OCI-LY1 (cell line): ENCODE measurements at regions not wholly inside any gene's neighbourhood (a gene's known extent, or its start where the extent isn't known, plus 50 kb on each side); places are given as distances from the start of the nearest gene placed in this dataset.

Experiments used
- H2AFZ ChIP-seq: fragments of 200-600 bp; sonication (generic), shearing (Covaris generic); 2 replicates; pipeline ENCODE4 v1.6.0; 2014; ENCODE audit warnings: antibody characterized with exemption, mild to moderate bottlenecking, low read length
- H3F3A ChIP-seq: fragments of 200-600 bp; sonication (generic), shearing (Covaris generic); 2 replicates; pipeline ENCODE4 v1.6.0; 2014; ENCODE audit warnings: mild to moderate bottlenecking, antibody characterized with exemption, low read length, moderate library complexity; ENCODE audit not compliant: insufficient read depth
- H3K27ac ChIP-seq: fragments of 200-600 bp; sonication (generic); 2 replicates; pipeline ENCODE4 v1.5.1; 2014; ENCODE audit warnings: low read length, mixed run types, mild to moderate bottlenecking, low read depth; ENCODE audit not compliant: poor library complexity, severe bottlenecking
- H3K27me3 ChIP-seq: fragments of 200-600 bp; sonication (generic); 2 replicates; pipeline ENCODE4 v1.6.0; 2014; ENCODE audit warnings: antibody characterized with exemption, mild to moderate bottlenecking, low read length, moderate library complexity; ENCODE audit not compliant: insufficient read depth
- H3K36me3 ChIP-seq: fragments of 200-600 bp; sonication (generic); 2 replicates; pipeline ENCODE4 v1.6.1; 2014; ENCODE audit warnings: mild to moderate bottlenecking, antibody characterized with exemption, low read length, moderate library complexity, mixed read lengths; ENCODE audit not compliant: insufficient read depth
- H3K4me1 ChIP-seq: fragments of 200-600 bp; sonication (generic); 2 replicates; pipeline ENCODE4 v1.5.1; 2014; ENCODE audit warnings: mild to moderate bottlenecking, low read length, moderate library complexity; ENCODE audit not compliant: insufficient read depth, severe bottlenecking
- H3K4me2 ChIP-seq: fragments of 200-600 bp; sonication (generic), shearing (Covaris generic); 2 replicates; pipeline ENCODE4 v1.6.1; 2014; ENCODE audit warnings: low read length
- H3K4me3 ChIP-seq: fragments of 200-600 bp; sonication (generic); 2 replicates; pipeline ENCODE4 v1.5.1; 2014; ENCODE audit warnings: low read length, low read depth, mild to moderate bottlenecking, mixed read lengths; ENCODE audit not compliant: poor library complexity, severe bottlenecking
- H3K79me2 ChIP-seq: fragments of 200-600 bp; shearing (Covaris generic); 2 replicates; pipeline ENCODE4 v1.6.1; 2016; ENCODE audit warnings: mixed run types, low read length, mixed read lengths; ENCODE audit not compliant: insufficient read depth
- H3K9ac ChIP-seq: fragments of 200-600 bp; sonication (generic), shearing (Covaris generic); 2 replicates; pipeline ENCODE4 v1.6.1; 2014; ENCODE audit warnings: mild to moderate bottlenecking, low read length, mixed read lengths
- H3K9me2 ChIP-seq: fragments of 200-600 bp; sonication (generic), shearing (Covaris generic); 2 replicates; pipeline ENCODE4 v1.6.1; 2014; ENCODE audit warnings: low read depth, mild to moderate bottlenecking, low read length, mixed read lengths
- H3K9me3 ChIP-seq: fragments of 200-600 bp; shearing (Covaris generic); 2 replicates; pipeline ENCODE4 v1.6.1; 2014; ENCODE audit warnings: low read length, mixed read lengths
- H4K20me1 ChIP-seq: fragments of 200-600 bp; sonication (generic), shearing (Covaris generic); 2 replicates; pipeline ENCODE4 v1.6.0; 2016; ENCODE audit warnings: mild to moderate bottlenecking, low read length; ENCODE audit not compliant: insufficient read depth
- CTCF ChIP-seq: fragments of 200-600 bp; sonication (generic), shearing (Covaris generic); IDR thresholded peaks from 2 replicates; pipeline ENCODE4 v1.5.1; 2017; ENCODE audit warnings: mild to moderate bottlenecking, antibody characterized with exemption, low read length, moderate library complexity, mixed read lengths
- EZH2 ChIP-seq: fragments of 200-600 bp; sonication (generic), shearing (Covaris generic); IDR thresholded peaks from 2 replicates; pipeline ENCODE4 v1.8.0; 2017; ENCODE audit warnings: borderline replicate concordance, mixed run types, mild to moderate bottlenecking, antibody characterized with exemption, low read length, moderate library complexity, mixed read lengths

- no peaks in the 10 kb centered on the region for H4K20me1 ChIP-seq
- no peaks in the 10 kb centered on the region for H3K79me2 ChIP-seq
- H3K4me3 ChIP-seq: no peak overlapping the region
- H3K9ac ChIP-seq: no peak overlapping the region
- TF ChIP-seq CTCF (no peak), EZH2 (no peak)
- H3K36me3 ChIP-seq: no peaks in the 10 kb centered on the region
- H3K9me3 ChIP-seq: no peaks in the 10 kb centered on the region
- H3K27me3 ChIP-seq: no peaks in the 10 kb centered on the region
- no peaks in the 10 kb centered on the region for H3K4me1 ChIP-seq
- H3K9me2 ChIP-seq: no peaks in the 10 kb centered on the region
- no peak overlapping the region for H3K4me2 ChIP-seq
- H2AFZ ChIP-seq: no peak overlapping the region
- no peak overlapping the region for H3K27ac ChIP-seq
- no peaks in the 10 kb centered on the region for H3F3A ChIP-seq
Measured at GRCh38 chr4:24657768-24658617, 73.6 kb upstream of the DHX15 start.

GRCh38 chr4:24659241-24659961 is 75.0 kb upstream of the DHX15 start:
- H3K27me3 ChIP-seq: no peaks in the 10 kb centered on the region
- H3K36me3 ChIP-seq: no peaks in the 10 kb centered on the region
- H4K20me1 ChIP-seq: no peaks in the 10 kb centered on the region
- TF ChIP-seq CTCF (no peak), EZH2 (no peak)
- no peaks in the 10 kb centered on the region for H3K9me3 ChIP-seq
- no peak overlapping the region for H3K4me2 ChIP-seq
- H3K9me2 ChIP-seq: no peaks in the 10 kb centered on the region
- no peak overlapping the region for H3K9ac ChIP-seq
- no peaks in the 10 kb centered on the region for H3K79me2 ChIP-seq
- H3K27ac ChIP-seq: no peak overlapping the region
- no peaks in the 10 kb centered on the region for H3K4me1 ChIP-seq
- no peak overlapping the region for H2AFZ ChIP-seq
- H3K4me3 ChIP-seq: no peak overlapping the region
- H3F3A ChIP-seq: no peaks in the 10 kb centered on the region

- no peaks in the 10 kb centered on the region for H3K27me3 ChIP-seq
- no peaks in the 10 kb centered on the region for H3K79me2 ChIP-seq
- H3K4me2 ChIP-seq: no peak overlapping the region
- H3K9me3 ChIP-seq: no peaks in the 10 kb centered on the region
- H3K36me3 ChIP-seq: no peaks in the 10 kb centered on the region
- H2AFZ ChIP-seq: no peak overlapping the region
- no peaks in the 10 kb centered on the region for H3K9me2 ChIP-seq
- H3K4me3 ChIP-seq: no peak overlapping the region
- no peak overlapping the region for H3K27ac ChIP-seq
- TF ChIP-seq CTCF (no peak), EZH2 (no peak)
- H3K4me1 ChIP-seq: no peaks in the 10 kb centered on the region
- no peak overlapping the region for H3K9ac ChIP-seq
- no peaks in the 10 kb centered on the region for H4K20me1 ChIP-seq
- H3F3A ChIP-seq: no peaks in the 10 kb centered on the region
Measured at GRCh38 chr4:24662056-24662455, 77.7 kb upstream of the DHX15 start.
